GM18909 (cell line): ENCODE measurements at regions not wholly inside any gene's neighbourhood (a gene's known extent, or its start where the extent isn't known, plus 50 kb on each side); places are given as distances from the start of the nearest gene placed in this dataset.
"Not testable (repeated sequence)": the region's sequence is repeated elsewhere in the genome, so short reads cannot be mapped to it uniquely, and the experiment has no call there.

Experiments used
- ATAC-seq: cut with Tn5 transposase; IDR thresholded peaks from one replicate; pipeline ENCODE4 v1.9.1; 2021; ENCODE audit warnings: mild to moderate bottlenecking; ENCODE audit not compliant: unreplicated experiment, poor library complexity

DNA sequence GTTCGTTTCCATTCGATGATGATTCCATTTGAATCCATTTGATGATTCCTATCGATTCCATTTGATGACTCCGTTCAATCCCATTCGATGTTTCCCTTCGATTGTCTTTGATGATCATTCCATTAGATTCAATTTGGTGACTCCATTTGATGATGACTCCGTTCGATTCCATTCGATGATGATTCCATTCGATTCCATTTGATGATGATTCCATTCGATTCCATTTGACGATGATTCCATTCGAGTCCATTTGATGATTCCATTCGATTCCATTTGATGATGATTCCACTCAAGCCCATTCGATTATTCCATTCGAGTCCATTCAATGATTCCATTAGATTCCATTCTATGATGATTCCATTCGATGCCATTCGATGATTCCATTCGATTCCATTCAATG is 2730.6 kb downstream of the RPIA start:
- not testable (repeated sequence) for ATAC-seq

DNA sequence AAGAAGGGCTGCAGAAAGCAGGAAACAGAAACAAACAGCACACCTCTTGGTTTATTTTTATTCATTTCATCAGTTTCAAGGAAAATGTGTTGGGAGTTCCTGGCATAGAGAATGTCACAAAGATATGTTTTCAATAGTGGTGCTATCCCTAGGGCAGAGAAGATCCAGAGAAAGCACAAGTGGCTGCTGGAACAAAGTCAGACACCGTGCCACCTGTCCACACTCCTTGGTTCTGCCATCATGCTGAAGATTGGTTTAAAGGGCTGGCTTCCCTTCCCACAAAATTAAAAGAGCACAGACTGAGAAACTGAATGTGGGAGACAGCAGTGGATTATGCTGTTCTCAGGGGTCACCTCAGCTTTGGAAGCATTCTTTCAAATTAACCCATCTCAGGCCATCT is 2735.7 kb downstream of the RPIA start:
- ATAC-seq: not testable (repeated sequence)

DNA sequence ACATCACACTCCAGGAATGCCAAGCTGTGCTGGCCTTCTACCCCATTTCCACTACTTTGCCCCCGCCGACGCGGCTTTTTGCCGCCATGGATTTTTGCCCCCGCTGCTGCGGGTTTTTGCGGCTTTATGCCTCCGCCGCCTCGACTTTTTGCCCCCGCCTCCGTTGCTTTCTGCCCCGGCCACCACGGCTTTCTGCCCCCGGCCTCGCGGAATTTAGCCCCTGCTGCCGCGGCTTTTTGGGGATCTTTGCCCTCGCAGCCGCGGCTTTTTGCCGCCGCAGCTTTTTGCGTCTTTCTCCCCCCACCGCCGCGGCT is 2750.4 kb downstream of the RPIA start:
- not testable (repeated sequence) for ATAC-seq

DNA sequence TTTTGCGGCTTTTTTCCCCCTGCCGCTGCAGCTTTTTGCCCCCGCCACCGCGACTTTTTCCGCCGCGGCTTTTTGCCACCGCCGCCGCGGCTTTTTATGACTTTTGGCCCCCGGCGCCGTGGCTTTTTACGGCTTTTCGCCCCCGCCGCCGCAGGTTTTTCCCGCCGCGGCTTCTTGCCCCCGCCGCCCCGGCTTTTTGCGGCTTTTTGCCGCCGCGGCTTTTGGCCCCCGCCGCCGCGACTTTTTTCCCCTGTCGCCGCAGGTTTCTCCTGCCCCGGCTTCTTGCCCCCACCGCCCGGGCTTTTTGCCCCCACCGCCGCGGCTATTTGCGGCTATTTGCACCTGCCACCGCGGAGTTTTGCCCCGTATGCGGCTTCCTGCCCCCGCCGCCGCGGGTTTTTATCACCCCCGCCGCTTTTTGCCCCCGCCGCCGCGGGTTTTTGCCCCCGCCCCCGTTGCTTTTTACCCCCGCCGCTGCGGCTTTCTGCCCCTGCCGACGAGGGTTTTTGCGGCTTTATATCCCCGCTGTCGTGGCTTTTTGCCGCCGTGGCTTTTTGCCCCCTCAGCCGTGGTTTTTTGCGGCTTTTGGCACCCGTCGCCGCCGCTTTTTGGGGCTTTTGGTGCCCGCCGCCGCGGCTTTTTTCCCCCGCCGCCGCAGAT is 2750.9 kb downstream of the RPIA start:
- no peak for ATAC-seq

DNA sequence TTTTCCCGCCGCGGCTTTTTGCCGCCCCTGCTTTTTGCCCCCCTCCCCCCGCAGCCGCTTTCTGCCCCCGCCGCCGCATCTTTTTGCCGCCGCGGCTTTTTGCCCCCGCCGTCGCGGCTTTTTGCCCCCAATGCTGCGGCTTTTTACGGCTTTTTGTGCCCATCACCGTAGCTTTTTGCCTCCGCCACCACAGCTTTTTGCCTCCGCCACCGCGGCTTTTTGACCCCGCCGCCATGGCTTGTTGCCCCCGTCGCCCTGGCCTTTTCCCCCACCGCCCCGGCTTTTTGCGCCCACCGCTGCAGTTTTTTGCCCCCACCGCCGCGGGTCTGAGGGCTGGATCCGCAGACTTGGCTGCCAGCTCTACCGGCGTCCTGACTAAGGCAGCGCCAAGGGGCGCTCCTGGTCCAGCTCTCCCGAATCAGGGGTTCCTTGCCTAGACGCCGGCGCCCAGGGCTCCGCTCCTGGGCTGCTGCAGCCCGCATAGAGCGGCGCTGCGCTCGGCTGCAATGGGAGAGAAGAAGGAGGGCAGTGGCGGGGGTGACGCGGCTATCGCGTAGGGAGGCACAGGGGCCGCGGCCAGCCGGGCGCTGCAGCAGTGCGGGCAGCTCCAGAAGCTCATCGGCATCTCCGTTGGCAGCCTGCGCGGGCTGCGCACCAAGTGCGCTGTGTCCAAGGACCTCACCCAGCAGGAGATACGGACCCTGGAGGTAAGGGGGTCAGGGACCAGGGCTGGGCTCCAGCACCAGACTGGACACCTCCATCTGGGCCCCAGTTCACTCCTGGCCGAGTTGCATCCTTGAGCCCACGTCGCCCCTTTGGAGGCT is 2751.6 kb downstream of the RPIA start:
- ATAC-seq: not testable (repeated sequence)

DNA sequence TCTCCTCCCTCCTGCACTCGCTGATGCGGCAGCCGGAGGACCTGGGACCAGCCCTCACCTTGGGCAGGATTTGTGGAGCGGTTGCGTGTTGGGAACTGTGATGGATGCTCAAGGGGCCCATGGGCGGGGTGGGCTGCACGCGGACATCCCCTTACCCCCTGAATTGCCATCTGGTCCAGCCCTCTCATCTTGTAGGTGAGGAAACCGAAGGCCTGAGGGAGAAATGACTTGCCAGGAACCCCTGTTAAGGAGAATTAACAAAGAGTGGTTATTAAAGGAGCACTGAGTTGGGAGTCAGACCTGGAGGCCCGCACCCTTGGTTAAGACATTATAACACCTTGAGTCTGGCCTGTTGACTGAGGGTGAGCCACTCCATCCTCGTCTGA is 2752.2 kb downstream of the RPIA start:
- not testable (repeated sequence) for ATAC-seq

DNA sequence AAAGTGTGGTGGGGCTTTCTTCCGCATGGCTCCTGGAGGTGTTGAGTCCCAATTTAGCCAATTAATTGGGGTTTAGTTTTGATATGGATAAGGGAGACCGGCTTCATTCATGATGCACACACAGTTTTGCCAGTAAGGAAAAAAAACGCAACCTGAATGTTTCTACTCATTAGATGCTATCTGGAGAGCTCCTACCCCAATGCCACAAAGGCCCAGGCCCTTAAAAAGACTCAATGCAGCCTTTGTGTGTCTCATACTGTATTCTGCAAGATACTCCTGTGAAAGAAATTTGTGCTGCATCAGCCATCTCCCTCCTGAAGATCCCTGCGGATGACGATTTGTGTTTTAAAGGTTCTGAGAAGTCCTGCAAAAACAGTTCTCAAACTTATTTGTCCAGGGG is 2754.2 kb downstream of the RPIA start:
- not testable (repeated sequence) for ATAC-seq

DNA sequence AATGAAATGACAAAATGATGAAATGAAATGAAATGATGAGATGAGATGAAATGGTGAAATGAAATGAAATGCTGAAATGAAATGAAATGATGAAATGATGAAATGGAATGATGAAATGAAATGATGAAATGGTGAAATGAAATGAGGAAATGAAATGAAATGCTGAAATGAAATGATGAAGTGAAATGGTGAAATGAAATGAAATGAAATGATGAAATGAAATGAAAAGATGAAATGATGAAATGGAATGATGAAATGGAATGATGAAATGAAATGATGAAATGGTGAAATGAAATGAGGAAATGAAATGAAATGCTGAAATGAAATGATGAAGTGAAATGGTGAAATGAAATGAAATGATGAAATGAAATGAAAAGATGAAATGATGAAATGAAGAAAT is 2755.0 kb downstream of the RPIA start:
- ATAC-seq: not testable (repeated sequence)

DNA sequence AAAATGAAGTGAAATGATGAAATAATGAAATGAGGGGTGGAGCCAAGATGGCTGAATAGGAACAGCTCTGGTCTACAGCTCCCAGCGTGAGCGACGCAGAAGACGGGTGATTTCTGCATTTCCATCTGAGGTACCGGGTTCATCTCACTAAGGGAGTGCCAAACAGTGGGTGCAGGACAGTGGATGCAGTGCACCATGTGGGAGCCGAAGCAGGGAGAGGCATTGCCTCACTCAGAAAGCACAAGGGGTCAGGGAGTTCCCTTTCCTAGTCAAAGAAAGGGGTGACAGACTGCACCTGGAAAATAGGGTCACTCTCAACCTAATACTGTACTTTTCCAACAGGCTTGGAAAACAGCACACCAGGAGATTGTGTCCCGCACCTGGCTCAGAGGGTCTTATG is 2755.4 kb downstream of the RPIA start:
- not testable (repeated sequence) for ATAC-seq

DNA sequence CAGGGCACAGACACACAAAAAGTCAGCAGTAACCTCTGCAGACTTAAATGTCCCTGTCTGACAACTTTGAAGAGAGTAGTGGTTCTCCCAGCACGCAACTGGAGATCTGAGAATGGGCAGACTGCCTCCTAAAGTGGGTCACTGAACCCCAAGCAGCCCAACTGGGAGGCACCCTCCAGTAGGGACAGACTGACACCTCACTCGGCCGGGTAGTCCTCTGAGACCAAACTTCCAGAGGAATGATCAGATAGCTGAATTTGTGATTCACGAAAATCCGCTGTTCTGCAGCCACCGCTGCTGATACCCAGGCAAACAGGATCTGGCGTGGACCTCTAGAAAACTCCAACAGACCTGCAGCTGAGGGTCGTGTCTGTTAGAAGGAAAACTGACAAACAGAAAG is 2756.0 kb downstream of the RPIA start:
- ATAC-seq: not testable (repeated sequence)

DNA sequence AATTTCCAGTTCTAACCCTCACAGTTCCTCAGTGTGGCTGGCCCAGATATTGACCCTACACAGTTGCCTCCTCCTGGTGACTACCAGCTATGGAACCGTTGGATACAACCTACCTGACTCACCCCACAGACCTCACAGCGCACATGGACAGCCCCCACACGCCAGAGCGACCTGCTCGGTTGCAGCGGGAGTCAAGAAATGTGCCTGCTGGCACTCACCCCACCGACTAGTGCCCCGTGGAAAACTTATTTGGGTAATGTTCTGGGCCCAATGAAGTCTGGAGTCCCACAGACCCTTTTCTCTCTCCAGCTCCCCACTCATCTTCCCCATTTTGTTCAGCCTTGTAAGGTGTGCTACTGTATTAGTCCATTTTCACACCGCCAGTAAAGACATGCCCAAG is 2770.8 kb downstream of the RPIA start:
- ATAC-seq: not testable (repeated sequence)

DNA sequence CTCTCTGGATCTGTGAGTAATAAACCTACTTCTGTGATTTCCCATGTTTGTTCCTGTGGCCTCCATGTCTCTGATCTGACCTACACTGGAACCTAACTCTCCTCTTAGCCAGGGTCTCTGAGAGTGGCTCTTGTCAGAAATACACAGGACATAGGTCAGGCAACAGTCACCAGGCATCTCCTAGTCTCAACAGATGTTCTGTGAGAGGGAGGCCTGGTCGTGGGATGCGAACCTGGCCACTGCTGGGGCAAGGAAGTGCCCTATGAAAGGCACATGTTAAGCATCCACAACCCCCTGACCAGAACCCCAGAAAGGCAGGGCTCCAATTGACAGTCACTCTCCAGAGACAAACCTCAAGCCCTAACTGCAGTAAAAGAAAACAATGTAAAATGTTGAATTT is 2771.5 kb downstream of the RPIA start:
- ATAC-seq: not testable (repeated sequence)

DNA sequence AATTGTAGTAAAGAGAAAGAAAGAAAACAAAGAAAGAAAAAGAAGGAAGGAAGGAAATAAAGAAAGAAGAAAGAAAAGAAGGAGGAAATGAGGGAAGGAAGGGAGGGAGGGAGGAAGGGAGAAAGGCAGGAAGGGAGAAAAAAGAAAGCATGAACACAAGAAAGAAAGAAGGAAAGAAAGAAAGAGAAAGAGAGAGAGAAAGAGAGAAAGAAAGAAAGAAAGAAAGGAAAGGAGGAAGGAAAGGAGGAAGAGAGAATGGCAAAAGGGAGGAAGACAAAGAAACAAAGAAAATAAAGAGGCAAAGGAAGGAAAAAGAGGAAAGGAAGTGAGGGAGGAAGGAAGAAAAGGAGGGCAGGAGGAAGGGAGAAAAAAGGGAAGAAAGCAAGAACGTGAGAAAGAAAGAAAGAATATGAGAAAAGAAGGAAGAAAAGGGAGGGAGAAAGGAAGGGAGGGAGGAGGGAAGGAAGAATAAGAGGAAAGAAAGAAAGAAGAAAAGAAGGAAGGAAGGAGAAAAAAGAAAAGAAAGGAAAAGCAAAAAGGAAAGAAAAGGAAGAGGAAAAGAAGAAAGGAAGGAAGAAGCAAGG is 2775.4 kb downstream of the RPIA start:
- ATAC-seq: not testable (repeated sequence)

DNA sequence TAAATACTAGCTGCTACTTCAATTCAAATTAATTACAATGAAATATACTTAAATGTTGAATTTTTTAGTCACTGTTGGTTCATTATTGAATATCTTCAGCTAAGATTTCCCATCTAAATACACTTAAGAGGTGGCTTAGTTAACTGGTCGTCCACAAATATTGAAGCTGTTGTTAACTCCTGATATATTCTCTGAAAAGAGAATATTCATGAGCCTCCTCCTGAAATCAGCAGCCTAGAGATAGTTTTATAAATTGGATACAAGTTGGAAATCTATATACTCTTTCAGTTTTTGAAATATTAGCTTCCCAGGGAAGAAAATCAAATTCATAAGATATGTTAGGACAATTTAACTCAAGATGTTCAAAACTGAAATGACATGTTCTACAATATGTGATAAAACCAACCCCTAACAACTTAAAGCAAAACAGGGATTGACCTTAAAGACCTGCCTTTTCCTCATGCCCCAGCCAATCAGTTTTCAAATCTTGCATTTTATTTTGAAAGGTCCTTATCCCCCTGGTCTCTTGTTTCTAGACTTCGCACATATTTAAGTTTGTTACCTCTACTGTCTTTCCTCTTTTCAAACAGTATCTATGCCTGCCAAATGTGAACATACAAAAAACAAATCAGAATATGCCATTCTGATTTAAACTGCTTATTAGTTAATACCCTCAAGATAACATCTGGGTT is 2784.9 kb downstream of the RPIA start:
- ATAC-seq: not testable (repeated sequence)

DNA sequence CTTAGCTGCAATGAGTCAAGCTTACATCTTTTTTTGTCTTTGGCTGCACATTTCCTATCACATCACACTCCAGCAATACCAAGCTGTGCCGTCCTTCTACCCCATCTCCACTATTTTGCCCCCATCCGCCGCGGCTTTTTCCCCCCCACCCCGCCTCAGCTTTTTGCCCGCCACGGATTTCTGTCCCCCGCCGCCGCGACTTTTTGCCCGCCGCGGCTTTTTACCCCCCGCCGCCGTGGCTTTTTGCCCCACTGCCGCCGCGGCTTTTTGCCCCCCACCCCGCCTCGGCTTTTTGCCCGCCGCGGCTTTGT is 2785.4 kb downstream of the RPIA start:
- ATAC-seq: not testable (repeated sequence)

DNA sequence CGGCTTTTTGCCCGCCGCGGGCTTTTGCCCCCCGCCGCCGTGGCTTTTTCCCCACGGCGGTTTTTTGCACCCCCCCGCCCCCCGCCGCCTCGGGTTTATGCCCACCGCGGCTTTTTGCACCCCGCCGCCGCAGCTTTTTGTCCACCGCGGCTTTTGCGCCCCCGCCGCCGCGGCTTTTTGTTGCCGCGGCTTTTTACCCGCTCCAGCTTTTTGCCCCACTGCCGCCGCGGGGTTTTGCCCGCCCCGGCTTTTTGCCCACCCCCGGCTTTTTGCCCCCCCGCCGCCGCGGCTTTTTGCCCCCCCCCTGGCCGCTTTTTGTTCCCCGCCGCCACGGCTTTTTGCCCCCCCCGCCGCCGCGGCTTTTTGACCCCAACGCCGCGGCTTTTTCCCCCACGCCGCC is 2785.8 kb downstream of the RPIA start:
- not testable (repeated sequence) for ATAC-seq

DNA sequence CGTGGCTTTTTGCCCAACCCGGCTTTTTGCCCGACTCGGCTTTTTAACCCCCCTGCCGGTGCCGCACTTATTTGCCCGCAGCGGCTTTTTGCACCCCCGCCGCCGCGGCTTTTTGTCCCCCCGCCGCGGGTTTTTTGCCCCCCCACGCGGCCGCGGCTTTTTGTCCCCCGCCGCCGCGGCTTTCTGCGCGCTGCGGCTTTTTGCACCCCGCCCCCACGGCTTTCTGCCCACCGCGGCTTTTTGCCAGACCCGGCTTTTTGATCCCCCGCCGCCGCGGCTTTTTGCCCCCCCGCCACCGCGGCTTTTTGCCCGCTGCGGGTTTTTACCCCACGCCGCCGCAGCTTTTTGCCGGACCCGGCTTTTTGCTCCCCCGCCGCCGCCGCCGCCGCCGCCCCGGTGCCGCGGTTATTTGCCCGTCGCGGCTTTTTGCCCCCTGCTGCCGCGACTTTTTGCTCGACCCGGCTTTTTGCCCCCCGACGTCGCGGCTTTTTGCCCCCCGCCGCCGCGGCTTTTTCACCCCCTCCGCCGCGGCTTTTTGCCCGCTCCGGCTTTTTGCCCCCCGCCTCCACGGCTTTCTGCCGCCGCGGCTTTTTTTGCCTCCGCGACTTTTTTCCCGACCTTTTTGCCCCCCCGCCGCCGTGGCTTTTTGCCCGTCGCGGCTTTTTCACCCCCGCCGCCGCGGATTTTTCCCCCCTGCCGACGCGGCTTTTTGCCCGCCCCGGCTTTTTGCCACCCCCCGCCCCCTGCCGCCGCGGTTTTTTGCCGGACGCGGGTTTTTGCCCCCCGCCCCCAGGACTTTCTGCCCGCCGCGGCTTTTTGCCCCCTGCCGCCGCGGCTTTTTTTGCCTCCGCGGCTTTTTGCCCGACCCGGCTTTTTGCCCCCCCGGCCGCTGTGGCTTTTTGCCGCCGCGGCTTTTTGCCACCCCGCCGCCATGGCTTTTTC is 2786.5 kb downstream of the RPIA start:
- no peak for ATAC-seq

DNA sequence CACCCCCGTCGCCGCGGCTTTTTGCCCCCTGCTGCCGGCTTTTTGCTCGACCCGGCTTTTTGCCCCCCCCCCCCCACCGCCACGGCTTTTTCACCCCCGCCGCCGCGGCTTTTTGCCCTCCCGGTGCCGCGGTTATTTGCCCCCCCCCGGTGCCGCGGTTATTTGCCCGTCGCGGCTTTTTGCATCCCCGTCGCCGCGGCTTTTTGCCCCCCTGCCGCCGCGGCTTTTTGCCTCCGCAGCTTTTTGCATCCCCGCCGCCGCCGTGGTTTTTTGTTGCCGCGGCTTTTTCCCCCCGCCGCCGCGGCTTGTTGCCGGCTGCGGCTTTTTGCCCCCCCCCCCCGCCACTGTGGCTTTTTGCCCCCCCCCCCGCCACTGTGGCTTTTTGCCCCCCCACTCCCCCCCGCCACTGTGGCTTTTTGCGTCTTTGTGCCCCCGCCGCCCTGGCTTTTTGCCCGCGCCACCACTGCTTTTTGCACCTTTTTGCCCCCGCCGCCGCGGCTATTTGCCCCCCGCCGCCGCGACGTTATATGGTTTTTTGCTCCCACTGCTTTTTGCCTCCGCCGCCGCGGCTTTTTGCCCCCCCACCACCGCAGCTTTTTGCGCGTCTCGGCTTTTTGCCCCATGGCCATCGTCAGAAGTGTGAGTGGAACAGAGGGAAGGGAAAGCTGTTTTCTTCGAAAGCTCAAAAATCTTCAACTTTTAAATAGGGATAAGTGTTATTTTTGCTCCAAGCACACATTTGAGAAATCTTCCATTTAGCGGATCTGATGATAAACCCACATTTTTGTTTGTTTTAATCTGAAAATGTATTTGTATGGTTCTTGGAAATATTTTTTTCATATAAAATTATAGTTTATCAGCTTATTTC is 2787.6 kb downstream of the RPIA start:
- not testable (repeated sequence) for ATAC-seq

DNA sequence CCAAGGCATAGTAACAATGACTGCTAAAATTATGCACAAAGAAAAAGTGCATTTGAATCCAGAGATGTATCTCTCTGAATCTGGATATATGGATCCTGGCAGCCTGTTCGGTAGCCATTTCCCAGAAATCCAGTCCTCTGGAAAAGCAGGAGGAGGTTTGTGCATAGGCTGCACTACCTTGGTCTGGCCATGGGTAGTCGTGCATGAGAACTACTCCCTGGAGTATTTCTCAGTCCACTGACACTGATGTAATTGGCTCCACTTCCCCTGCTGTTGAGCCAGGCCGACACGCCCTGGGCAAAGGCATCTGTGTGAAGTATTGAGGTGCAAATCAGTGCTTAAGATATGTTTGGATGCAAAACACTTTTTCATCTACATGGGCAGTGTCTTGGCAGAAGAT is 2793.8 kb downstream of the RPIA start:
- ATAC-seq: not testable (repeated sequence)
